Endodermal cell (in vitro differentiated cells): ENCODE measurements at regions not wholly inside any gene's neighbourhood (a gene's known extent, or its start where the extent isn't known, plus 50 kb on each side); places are given as distances from the start of the nearest gene placed in this dataset.
"Not testable (repeated sequence)": the region's sequence is repeated elsewhere in the genome, so short reads cannot be mapped to it uniquely, and the experiment has no call there.

ENCODE experiments used
- DNase-seq: peaks from one replicate; pipeline ENCODE4 v3.0.0-alpha.2; 2017
- H3K27ac ChIP-seq: 2 replicates; pipeline ENCODE4 v1.5.1; 2013; ENCODE audit warnings: mild to moderate bottlenecking, low read depth, low read length, moderate library complexity
- H3K27me3 ChIP-seq: 2 replicates; pipeline ENCODE4 v1.6.1; 2013; ENCODE audit warnings: mild to moderate bottlenecking, low read length, moderate library complexity; ENCODE audit not compliant: insufficient read depth, control insufficient read depth, poor library complexity, severe bottlenecking
- H3K36me3 ChIP-seq: 2 replicates; pipeline ENCODE4 v1.7.0; 2013; ENCODE audit warnings: mild to moderate bottlenecking, low read length, moderate library complexity; ENCODE audit not compliant: control insufficient read depth, insufficient read depth
- H3K4me1 ChIP-seq: one replicate; pipeline ENCODE4 v1.7.0; 2013; ENCODE audit warnings: low read length; ENCODE audit not compliant: control insufficient read depth, insufficient read depth
- H3K4me3 ChIP-seq: 2 replicates; pipeline ENCODE4 v1.5.1; 2013; ENCODE audit warnings: mild to moderate bottlenecking, low read length, moderate library complexity
- H3K9ac ChIP-seq: 2 replicates; pipeline ENCODE4 v1.6.1; 2013; ENCODE audit warnings: mild to moderate bottlenecking, low read length, moderate library complexity; ENCODE audit not compliant: poor library complexity, severe bottlenecking; ENCODE audit errors: extremely low read depth
- H3K9me3 ChIP-seq: 2 replicates; pipeline ENCODE4 v1.6.1; 2013; ENCODE audit warnings: mild to moderate bottlenecking, low read length, moderate library complexity; ENCODE audit not compliant: control insufficient read depth
- H3K27ac Mint-ChIP-seq: 2 replicates; pipeline ENCODE4 v1.8.0; 2020; ENCODE audit warnings: mixed read lengths
- H3K27me3 Mint-ChIP-seq: 2 replicates; pipeline ENCODE4 v1.8.0; 2021; ENCODE audit warnings: mild to moderate bottlenecking, mixed read lengths; ENCODE audit not compliant: insufficient read depth
- H3K36me3 Mint-ChIP-seq: 2 replicates; pipeline ENCODE4 v1.8.0; 2020; ENCODE audit warnings: low read depth, mixed read lengths
- H3K4me1 Mint-ChIP-seq: 2 replicates; pipeline ENCODE4 v1.8.0; 2020; ENCODE audit warnings: mixed read lengths
- H3K4me3 Mint-ChIP-seq: 2 replicates; pipeline ENCODE4 v1.8.0; 2020; ENCODE audit warnings: mild to moderate bottlenecking, moderate library complexity, mixed read lengths
- H3K9me3 Mint-ChIP-seq: 2 replicates; pipeline ENCODE4 v1.8.0; 2020; ENCODE audit warnings: mild to moderate bottlenecking, mixed read lengths
- WGBS, 2 experiments: methylation state at CpG; one replicate each; pipeline versions ENCODE4 v1.1.5 to v1.1.7; 2013; ENCODE audit warnings: missing lambda C conversion rate in 2 of 2, mixed read lengths in 1 of 2; ENCODE audit not compliant: insufficient coverage in 1 of 2, insufficient read length in 1 of 2; 5-methylcytosine and 5-hydroxymethylcytosine counted together
- TF ChIP-seq, protein P1 (sequence below): fragments of 200-600 bp; sonication (generic); conservative IDR thresholded peaks from 2 replicates; pipeline ENCODE4 v1.5.0; 2021; ENCODE audit warnings: antibody characterized with exemption, mild to moderate bottlenecking

DNA sequence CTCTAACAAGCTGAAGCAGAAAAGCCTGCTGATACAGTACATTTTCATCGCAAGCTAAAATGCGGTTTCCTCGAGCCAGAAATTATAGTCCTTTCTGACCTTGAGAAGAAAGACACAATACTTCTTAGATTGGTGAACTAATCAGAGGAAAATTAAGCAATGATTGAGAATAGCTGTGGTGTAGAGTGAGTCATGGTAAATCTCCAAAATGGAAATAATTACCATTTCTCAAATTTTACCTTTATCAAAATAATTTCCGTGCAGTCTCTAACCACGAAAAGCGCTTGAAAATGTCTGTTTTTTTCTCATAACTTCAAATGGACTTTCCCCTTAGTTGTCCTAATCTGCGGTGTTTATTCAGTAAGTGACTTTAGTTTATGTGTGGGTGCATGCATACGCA is 190.2 kb downstream of the CPE start:
- no peak overlapping the region for H3K27ac ChIP-seq
- no peaks in the 10 kb centered on the region for H3K36me3 Mint-ChIP-seq
- H3K9me3 Mint-ChIP-seq = no peaks in the 10 kb centered on the region
- no peaks in the 10 kb centered on the region for H3K27me3 ChIP-seq
- DNase-seq = no peak
- no peaks in the 10 kb centered on the region for H3K4me1 ChIP-seq
- no peaks in the 10 kb centered on the region for H3K27me3 Mint-ChIP-seq
- WGBS, 2 experiments = 95 to 100% methylated on average over 2 to 8 of the region's 8 CpGs
- H3K27ac Mint-ChIP-seq = no peak overlapping the region
- H3K4me3 Mint-ChIP-seq = no peak overlapping the region
- no peak overlapping the region for H3K4me3 ChIP-seq
- no peaks in the 10 kb centered on the region for H3K4me1 Mint-ChIP-seq
- no peak overlapping the region for H3K9ac ChIP-seq
- TF ChIP-seq, protein P1, sequence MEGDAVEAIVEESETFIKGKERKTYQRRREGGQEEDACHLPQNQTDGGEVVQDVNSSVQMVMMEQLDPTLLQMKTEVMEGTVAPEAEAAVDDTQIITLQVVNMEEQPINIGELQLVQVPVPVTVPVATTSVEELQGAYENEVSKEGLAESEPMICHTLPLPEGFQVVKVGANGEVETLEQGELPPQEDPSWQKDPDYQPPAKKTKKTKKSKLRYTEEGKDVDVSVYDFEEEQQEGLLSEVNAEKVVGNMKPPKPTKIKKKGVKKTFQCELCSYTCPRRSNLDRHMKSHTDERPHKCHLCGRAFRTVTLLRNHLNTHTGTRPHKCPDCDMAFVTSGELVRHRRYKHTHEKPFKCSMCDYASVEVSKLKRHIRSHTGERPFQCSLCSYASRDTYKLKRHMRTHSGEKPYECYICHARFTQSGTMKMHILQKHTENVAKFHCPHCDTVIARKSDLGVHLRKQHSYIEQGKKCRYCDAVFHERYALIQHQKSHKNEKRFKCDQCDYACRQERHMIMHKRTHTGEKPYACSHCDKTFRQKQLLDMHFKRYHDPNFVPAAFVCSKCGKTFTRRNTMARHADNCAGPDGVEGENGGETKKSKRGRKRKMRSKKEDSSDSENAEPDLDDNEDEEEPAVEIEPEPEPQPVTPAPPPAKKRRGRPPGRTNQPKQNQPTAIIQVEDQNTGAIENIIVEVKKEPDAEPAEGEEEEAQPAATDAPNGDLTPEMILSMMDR = no peak
- H3K36me3 ChIP-seq = no peaks in the 10 kb centered on the region
- H3K9me3 ChIP-seq = no peaks in the 10 kb centered on the region

DNA sequence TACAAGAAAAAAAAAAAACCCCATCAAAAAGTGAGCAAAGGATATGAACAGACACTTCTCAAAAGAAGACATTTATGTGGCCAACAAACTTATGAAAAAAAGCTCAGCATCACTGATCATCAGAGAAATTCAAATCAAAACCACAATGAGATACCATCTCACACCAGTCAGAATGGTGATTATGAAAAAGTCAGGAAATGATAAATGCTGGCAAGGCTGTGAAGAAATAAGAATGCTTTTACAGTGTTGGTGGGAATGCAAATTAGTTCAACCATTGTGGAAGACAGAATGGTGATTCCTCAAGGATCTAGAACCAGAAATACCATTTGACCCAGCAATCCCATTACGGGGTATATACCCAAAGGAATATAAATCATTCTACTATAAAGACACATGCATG is 192.7 kb downstream of the CPE start:
- not testable (repeated sequence) for DNase-seq, H3K36me3 ChIP-seq, H3K9me3 Mint-ChIP-seq, H3K4me1 ChIP-seq, H3K27me3 ChIP-seq, H3K9ac ChIP-seq, H3K4me1 Mint-ChIP-seq, H3K36me3 Mint-ChIP-seq, H3K27ac ChIP-seq, H3K27me3 Mint-ChIP-seq, H3K27ac Mint-ChIP-seq, H3K9me3 ChIP-seq, H3K4me3 ChIP-seq, H3K4me3 Mint-ChIP-seq
- WGBS, 2 experiments = no CpG with 5 or more reads among the region's 1 CpG

DNA sequence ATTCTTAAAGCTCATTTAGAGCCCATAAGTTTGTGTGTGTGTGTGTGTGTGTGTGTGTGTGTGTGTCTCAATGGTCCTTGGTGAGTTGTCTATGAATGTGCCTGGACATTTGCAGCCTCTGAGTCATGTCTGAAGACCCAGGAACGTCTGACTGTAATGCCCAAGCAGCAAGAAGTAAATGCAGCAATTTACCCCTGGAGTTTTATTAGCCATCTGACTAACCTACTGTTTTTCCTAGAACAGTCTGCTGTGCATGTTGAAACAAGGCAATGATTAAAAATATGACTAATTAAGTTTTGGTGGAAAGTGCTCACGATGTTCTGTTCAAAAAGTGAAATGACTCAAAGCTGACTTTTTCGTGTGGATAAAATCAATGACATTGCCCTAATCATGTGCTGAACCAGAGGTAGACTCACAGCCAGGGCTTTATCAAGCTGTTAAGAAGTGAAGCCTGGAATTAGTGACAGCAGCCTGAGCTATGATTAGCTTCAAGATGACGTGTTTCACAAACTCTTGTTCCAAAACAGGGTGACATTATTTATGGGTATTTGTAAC is 201.6 kb downstream of the CPE start:
- Histone ChIP-seq H3K9me3 (no peaks in the 10 kb centered on the region), H3K4me1 (no peaks in the 10 kb centered on the region), H3K4me3 (no peak overlapping the region), H3K9ac (no peak overlapping the region), H3K27me3 (no peaks in the 10 kb centered on the region), H3K36me3 (no peaks in the 10 kb centered on the region), H3K27ac (no peak overlapping the region)
- Mint-ChIP-seq H3K9me3 (no peaks in the 10 kb centered on the region), H3K27ac (no peak overlapping the region), H3K4me3 (no peak overlapping the region), H3K27me3 (no peaks in the 10 kb centered on the region), H3K4me1 (no peaks in the 10 kb centered on the region), H3K36me3 (no peaks in the 10 kb centered on the region)
- DNase-seq = no peak
- WGBS, 2 experiments = 65 to 72% methylated on average over 2 to 4 of the region's 4 CpGs
- TF ChIP-seq, protein P1 = no peak

DNA sequence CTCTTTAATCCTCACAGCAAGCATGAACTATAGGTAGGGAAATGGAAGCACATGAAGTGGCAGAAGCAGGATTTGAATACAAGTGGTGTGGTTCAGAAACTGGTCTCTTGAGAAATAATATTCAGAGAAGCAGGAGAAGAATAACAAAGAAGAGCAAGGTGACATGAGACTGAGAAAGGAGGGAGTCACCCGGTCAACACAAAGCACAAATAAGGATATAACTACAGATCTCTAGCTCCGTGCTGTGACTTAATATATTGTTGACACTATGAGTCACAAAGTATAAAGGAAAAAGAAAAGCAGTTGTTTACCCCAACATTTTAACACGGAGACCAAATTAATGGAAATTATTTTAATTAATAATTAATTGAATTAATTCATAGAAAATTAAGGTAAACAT is 204.5 kb downstream of the CPE start:
- TF ChIP-seq, protein P1 = no peak
- H3K4me1 Mint-ChIP-seq = no peaks in the 10 kb centered on the region
- Histone ChIP-seq H3K4me1 (no peaks in the 10 kb centered on the region), H3K9ac (no peak overlapping the region), H3K4me3 (no peak overlapping the region), H3K27ac (no peak overlapping the region), H3K9me3 (no peaks in the 10 kb centered on the region), H3K36me3 (no peaks in the 10 kb centered on the region), H3K27me3 (no peaks in the 10 kb centered on the region)
- H3K4me3 Mint-ChIP-seq = no peak overlapping the region
- no peak overlapping the region for H3K27ac Mint-ChIP-seq
- H3K27me3 Mint-ChIP-seq = no peaks in the 10 kb centered on the region
- no peaks in the 10 kb centered on the region for H3K36me3 Mint-ChIP-seq
- no peak for DNase-seq
- 100% methylated on average over 1 of the region's 3 CpGs; no CpG with 5 or more reads in 1 of the 2 experiments for WGBS, 2 experiments
- no peaks in the 10 kb centered on the region for H3K9me3 Mint-ChIP-seq
